ENCODE measurements at regions not wholly inside any gene's neighbourhood (a gene's known extent, or its start where the extent isn't known, plus 50 kb on each side); places are given as distances from the start of the nearest gene placed in this dataset.

GRCh38 chr11:119835753-119836152, 106.8 kb upstream of the NECTIN1 start:
- Mint-ChIP-seq H3K4me3 (no peak overlapping the region), H3K27ac (no peak overlapping the region), H3K9me3 (peaks cover 0 to 3% (median 0%) of the 10 kb centered on the region in 7 donors), H3K4me1 (no peaks in the 10 kb centered on the region), H3K36me3 (no peaks in the 10 kb centered on the region), H3K27me3 (ENCODE audit: low read depth in 3 of 3) (peaks cover 10 to 32% (median 13%) of the 10 kb centered on the region in 3 donors)
- Histone ChIP-seq H2AFZ (ENCODE audit: insufficient read depth, low read depth, low read length, poor library complexity, severe bottlenecking) (no peak overlapping the region), H3K36me3 (replicated peaks in 1 of 2; ENCODE audit: control insufficient read depth in 1 of 2, insufficient read depth in 2 of 2, low read length in 2 of 2) (no peaks in the 10 kb centered on the region), H3K4me2 (replicated peaks; ENCODE audit: extremely low read depth, low read length, poor library complexity, severe bottlenecking) (no peak overlapping the region), H3K27ac (ENCODE audit: low read depth in 1 of 2, low read length in 2 of 2) (no peak overlapping the region), H3K27me3 (ENCODE audit: control insufficient read depth in 2 of 2, insufficient read depth in 2 of 2, low read length in 2 of 2) (no peaks in the 10 kb centered on the region), H3K9ac (ENCODE audit: insufficient read depth, low read length, poor library complexity, severe bottlenecking) (no peak overlapping the region), H3K79me2 (ENCODE audit: insufficient read depth, low read length) (no peaks in the 10 kb centered on the region), H3K9me3 (replicated peaks in 1 of 2; ENCODE audit: control insufficient read depth in 1 of 2, insufficient read depth in 1 of 2, low read length in 2 of 2) (no peaks in the 10 kb centered on the region), H3K4me3 (replicated peaks in 1 of 3; ENCODE audit: low read depth in 2 of 3, low read length in 3 of 3) (no peak overlapping the region), H3K4me1 (ENCODE audit: control insufficient read depth in 1 of 2, insufficient read depth in 2 of 2, low read length in 2 of 2) (no peaks in the 10 kb centered on the region), H4K20me1 (ENCODE audit: insufficient read depth, low read length) (no peaks in the 10 kb centered on the region)
- 100% methylated on average over 1 of the region's 8 CpGs for WGBS (ENCODE audit: insufficient coverage)
- TF ChIP-seq, protein P1, sequence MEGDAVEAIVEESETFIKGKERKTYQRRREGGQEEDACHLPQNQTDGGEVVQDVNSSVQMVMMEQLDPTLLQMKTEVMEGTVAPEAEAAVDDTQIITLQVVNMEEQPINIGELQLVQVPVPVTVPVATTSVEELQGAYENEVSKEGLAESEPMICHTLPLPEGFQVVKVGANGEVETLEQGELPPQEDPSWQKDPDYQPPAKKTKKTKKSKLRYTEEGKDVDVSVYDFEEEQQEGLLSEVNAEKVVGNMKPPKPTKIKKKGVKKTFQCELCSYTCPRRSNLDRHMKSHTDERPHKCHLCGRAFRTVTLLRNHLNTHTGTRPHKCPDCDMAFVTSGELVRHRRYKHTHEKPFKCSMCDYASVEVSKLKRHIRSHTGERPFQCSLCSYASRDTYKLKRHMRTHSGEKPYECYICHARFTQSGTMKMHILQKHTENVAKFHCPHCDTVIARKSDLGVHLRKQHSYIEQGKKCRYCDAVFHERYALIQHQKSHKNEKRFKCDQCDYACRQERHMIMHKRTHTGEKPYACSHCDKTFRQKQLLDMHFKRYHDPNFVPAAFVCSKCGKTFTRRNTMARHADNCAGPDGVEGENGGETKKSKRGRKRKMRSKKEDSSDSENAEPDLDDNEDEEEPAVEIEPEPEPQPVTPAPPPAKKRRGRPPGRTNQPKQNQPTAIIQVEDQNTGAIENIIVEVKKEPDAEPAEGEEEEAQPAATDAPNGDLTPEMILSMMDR (IDR thresholded peaks at IDR 0.05): no peak
- intact Hi-C loops (cut with micrococcal nuclease): no loop called here
- no peak for DNase-seq

DNA sequence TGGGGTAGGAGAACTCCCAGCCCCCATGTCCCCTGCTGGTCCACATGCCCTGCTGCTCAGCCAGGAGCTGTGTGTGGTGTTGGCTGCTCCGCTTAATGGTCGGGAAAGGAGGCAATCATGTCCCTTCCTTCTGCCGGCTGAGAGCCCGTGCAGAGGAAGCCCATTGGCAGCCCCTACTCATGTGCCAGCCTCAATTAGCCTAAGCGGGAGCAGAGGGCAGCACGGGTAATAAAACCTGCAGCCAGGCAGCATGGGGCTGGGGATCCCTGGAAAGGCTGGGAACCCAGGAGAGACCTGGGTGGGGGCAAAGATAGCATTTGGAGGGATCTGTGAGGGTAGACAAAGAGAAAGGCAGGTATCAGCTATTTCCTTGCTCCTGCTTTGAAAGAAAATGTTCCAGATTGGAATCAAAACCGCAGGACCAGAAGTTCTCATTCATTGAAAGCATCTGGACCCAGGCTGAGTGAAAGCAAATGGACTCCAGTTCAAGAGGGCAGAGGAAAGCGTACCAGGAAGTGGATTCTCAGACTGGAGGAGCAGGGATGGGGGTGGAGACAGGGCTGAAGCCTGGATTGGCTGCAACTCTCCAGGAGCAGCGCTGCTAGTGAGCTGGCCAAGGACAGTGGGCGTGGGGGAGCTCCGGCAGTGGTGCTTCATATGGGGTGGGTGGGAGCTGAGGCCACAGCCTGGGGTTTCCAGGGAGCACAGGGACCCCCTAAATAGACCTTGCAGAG, 103.4 kb upstream of the NECTIN1 start:
- H3K4me3 Mint-ChIP-seq: no peak overlapping the region
- H3K27ac ChIP-seq (ENCODE audit: low read depth in 1 of 2, low read length in 2 of 2): no peak overlapping the region
- H3K27ac Mint-ChIP-seq: no peak overlapping the region
- no peaks in the 10 kb centered on the region for H3K36me3 Mint-ChIP-seq
- H3K27me3 Mint-ChIP-seq (ENCODE audit: low read depth in 3 of 3): peaks cover 12 to 22% (median 12%) of the 10 kb centered on the region in 3 donors
- no peak overlapping the region for H2AFZ ChIP-seq (ENCODE audit: insufficient read depth, low read depth, low read length, poor library complexity, severe bottlenecking)
- peaks cover 0 to 4% (median 0%) of the 10 kb centered on the region in 7 donors for H3K9me3 Mint-ChIP-seq
- H3K4me1 Mint-ChIP-seq: no peaks in the 10 kb centered on the region
- intact Hi-C loops (cut with micrococcal nuclease): no loop called here
- WGBS (ENCODE audit: insufficient coverage): 54% methylated on average over 9 of the region's 11 CpGs
- peaks cover 0 to 3% of the 10 kb centered on the region in 2 donors for H3K27me3 ChIP-seq (ENCODE audit: control insufficient read depth in 2 of 2, insufficient read depth in 2 of 2, low read length in 2 of 2)
- no peak for DNase-seq
- H3K9ac ChIP-seq (ENCODE audit: insufficient read depth, low read length, poor library complexity, severe bottlenecking): no peak overlapping the region
- H3K4me1 ChIP-seq (ENCODE audit: control insufficient read depth in 1 of 2, insufficient read depth in 2 of 2, low read length in 2 of 2): no peaks in the 10 kb centered on the region
- TF ChIP-seq, protein P1 (IDR thresholded peaks at IDR 0.05): no peak
- H3K79me2 ChIP-seq (ENCODE audit: insufficient read depth, low read length): no peaks in the 10 kb centered on the region
- no peak overlapping the region for H3K4me3 ChIP-seq (replicated peaks in 1 of 3; ENCODE audit: low read depth in 2 of 3, low read length in 3 of 3)
- no peaks in the 10 kb centered on the region for H3K9me3 ChIP-seq (replicated peaks in 1 of 2; ENCODE audit: control insufficient read depth in 1 of 2, insufficient read depth in 1 of 2, low read length in 2 of 2)
- no peaks in the 10 kb centered on the region for H4K20me1 ChIP-seq (ENCODE audit: insufficient read depth, low read length)
- no peaks in the 10 kb centered on the region for H3K36me3 ChIP-seq (replicated peaks in 1 of 2; ENCODE audit: control insufficient read depth in 1 of 2, insufficient read depth in 2 of 2, low read length in 2 of 2)
- H3K4me2 ChIP-seq (replicated peaks; ENCODE audit: extremely low read depth, low read length, poor library complexity, severe bottlenecking): no peak overlapping the region
